Endothelial cell (in vitro differentiated cells): ENCODE measurements at regions not wholly inside any gene's neighbourhood (a gene's known extent, or its start where the extent isn't known, plus 50 kb on each side); places are given as distances from the start of the nearest gene placed in this dataset.

Experiments
- DNase-seq: peaks from one replicate; pipeline ENCODE4 v3.0.0; 2021; ENCODE audit warnings: low spot score
- H3K27ac Mint-ChIP-seq: one replicate; pipeline ENCODE4 v1.8.0; 2021; ENCODE audit warnings: mixed read lengths, inconsistent platforms; ENCODE audit not compliant: unreplicated experiment
- H3K27me3 Mint-ChIP-seq: one replicate; pipeline ENCODE4 v1.8.0; 2021; ENCODE audit warnings: mild to moderate bottlenecking, moderate library complexity, mixed read lengths, inconsistent platforms; ENCODE audit not compliant: unreplicated experiment
- H3K36me3 Mint-ChIP-seq: one replicate; pipeline ENCODE4 v1.8.0; 2021; ENCODE audit warnings: mild to moderate bottlenecking, low read depth, mixed read lengths, inconsistent platforms; ENCODE audit not compliant: unreplicated experiment
- H3K4me1 Mint-ChIP-seq: one replicate; pipeline ENCODE4 v1.8.0; 2021; ENCODE audit warnings: mild to moderate bottlenecking, mixed read lengths, inconsistent platforms; ENCODE audit not compliant: unreplicated experiment
- H3K4me3 Mint-ChIP-seq: one replicate; pipeline ENCODE4 v1.8.0; 2021; ENCODE audit warnings: mild to moderate bottlenecking, mixed read lengths, inconsistent platforms; ENCODE audit not compliant: unreplicated experiment
- H3K9me3 Mint-ChIP-seq: one replicate; pipeline ENCODE4 v1.8.0; 2021; ENCODE audit warnings: mixed read lengths, inconsistent platforms; ENCODE audit not compliant: unreplicated experiment
- TF ChIP-seq, protein P1 (sequence below): fragments of 200-600 bp; sonication (generic); IDR thresholded peaks from one replicate; pipeline ENCODE4 v1.5.0; 2021; ENCODE audit warnings: antibody characterized with exemption; ENCODE audit not compliant: unreplicated experiment

DNA sequence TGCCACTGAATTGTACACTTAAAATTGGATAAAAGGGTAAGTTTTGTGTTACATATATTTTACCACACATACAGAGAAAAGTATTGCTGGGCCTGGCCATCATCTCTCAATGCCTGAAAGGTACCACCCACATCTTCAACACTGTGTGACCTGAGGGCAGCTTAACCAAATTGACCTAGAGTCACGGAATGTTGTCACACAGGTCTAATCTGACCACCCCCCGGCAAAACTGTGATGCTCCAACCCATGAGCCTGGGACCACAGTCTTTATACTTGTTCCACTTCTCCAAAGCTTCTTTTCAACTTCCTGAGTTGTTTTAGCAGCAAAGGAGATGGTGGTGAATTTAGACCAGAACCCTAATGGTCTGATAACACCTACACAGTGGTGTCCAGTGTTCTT lies 210.3 kb upstream of the TPM1 start:
- no peak for DNase-seq
- Mint-ChIP-seq H3K4me1 (peaks cover under 1% of the 10 kb centered on the region), H3K4me3 (no peak overlapping the region), H3K36me3 (peaks cover 8% of the 10 kb centered on the region), H3K9me3 (no peaks in the 10 kb centered on the region), H3K27ac (no peak overlapping the region), H3K27me3 (peaks cover 3% of the 10 kb centered on the region)
- TF ChIP-seq, protein P1, sequence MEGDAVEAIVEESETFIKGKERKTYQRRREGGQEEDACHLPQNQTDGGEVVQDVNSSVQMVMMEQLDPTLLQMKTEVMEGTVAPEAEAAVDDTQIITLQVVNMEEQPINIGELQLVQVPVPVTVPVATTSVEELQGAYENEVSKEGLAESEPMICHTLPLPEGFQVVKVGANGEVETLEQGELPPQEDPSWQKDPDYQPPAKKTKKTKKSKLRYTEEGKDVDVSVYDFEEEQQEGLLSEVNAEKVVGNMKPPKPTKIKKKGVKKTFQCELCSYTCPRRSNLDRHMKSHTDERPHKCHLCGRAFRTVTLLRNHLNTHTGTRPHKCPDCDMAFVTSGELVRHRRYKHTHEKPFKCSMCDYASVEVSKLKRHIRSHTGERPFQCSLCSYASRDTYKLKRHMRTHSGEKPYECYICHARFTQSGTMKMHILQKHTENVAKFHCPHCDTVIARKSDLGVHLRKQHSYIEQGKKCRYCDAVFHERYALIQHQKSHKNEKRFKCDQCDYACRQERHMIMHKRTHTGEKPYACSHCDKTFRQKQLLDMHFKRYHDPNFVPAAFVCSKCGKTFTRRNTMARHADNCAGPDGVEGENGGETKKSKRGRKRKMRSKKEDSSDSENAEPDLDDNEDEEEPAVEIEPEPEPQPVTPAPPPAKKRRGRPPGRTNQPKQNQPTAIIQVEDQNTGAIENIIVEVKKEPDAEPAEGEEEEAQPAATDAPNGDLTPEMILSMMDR, result no peak

DNA sequence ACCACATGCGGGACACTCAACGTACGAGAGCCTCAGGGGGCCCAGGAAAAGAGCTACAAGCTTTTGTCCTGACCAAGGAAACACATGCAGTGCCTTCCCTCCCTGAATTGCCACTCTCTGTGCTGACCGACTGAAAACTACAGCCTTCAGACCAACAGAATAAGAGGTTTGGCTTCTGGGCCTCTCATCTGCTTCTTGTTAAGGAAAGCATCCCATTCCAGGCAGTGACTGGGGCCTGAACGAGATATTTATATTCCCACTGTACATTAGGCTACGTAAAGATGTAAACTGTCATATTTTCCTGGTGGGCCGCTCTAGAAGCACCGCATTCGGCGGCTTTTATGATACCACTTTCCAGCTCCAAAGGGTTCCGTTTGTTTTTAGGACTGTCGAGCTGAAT lies 208.9 kb upstream of the TPM1 start:
- Mint-ChIP-seq H3K4me1 (no peaks in the 10 kb centered on the region), H3K4me3 (no peak overlapping the region), H3K9me3 (no peaks in the 10 kb centered on the region), H3K27ac (no peak overlapping the region), H3K27me3 (peaks cover 3% of the 10 kb centered on the region), H3K36me3 (peaks cover 8% of the 10 kb centered on the region)
- TF ChIP-seq, protein P1, result no peak
- no peak for DNase-seq

DNA sequence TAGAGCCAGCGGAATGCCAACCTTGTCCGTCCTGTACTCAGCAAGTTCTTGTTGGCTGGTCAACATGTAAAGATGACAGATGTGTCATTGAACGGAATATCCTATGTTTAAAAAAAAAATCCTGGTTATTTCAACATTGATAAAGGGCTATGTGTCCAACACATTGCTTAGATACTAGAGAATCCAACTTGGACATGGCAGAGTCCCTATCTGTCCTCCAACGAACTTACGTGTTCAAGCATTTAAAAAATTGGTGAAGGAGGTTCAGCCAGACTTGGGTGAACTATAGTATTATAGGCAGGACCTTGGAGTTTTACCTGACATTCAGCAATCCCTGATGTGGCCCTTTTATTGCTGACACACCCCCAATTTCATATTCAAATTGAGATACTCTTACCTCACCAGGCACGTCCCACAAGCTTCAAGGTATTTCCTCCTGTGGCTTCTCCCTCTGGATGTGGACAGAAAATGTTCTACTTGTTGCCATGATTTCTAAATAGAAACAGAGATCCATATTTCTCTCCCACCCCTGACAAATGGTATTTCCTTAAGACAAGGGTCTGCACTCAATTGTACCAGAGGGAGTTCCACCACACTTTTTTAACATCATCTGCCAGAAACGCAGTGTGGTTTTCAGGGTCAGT lies 207.7 kb upstream of the TPM1 start:
- Mint-ChIP-seq H3K4me1 (no peaks in the 10 kb centered on the region), H3K27ac (peak overlapping the region; percentile 18)

DNA sequence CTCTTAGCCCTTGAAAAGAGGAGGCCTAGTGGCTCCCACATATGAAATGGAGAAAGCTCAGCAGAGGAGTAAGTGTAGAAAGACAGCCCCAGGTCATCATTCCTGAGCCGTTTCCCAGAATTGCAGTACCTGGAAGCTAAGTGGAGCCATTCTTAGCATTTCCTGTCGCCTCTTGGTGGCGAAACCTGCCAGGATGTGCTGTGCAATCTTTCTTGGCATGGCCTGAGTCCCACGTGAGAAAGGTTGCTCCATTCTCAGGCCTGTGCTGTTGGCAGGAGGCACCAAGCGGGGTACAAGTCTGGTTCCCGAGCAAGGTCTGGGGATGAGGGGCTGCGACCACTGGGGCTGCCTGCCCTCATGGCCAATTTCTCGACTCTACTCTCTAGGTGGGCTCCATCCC lies 207.2 kb upstream of the TPM1 start:
- Mint-ChIP-seq H3K27me3 (peaks cover 3% of the 10 kb centered on the region), H3K27ac (peak overlapping the region; percentile 18), H3K4me1 (no peaks in the 10 kb centered on the region), H3K4me3 (no peak overlapping the region), H3K36me3 (peaks cover 16% of the 10 kb centered on the region), H3K9me3 (no peaks in the 10 kb centered on the region)
- TF ChIP-seq, protein P1, result no peak
- no peak for DNase-seq

More for the DNA sequence above, 207.7 kb upstream of the TPM1 start:
- no peak for DNase-seq
- Mint-ChIP-seq H3K27me3 (peaks cover 3% of the 10 kb centered on the region), H3K9me3 (no peaks in the 10 kb centered on the region), H3K4me3 (no peak overlapping the region), H3K36me3 (peaks cover 10% of the 10 kb centered on the region)
- TF ChIP-seq, protein P1, result no peak

DNA sequence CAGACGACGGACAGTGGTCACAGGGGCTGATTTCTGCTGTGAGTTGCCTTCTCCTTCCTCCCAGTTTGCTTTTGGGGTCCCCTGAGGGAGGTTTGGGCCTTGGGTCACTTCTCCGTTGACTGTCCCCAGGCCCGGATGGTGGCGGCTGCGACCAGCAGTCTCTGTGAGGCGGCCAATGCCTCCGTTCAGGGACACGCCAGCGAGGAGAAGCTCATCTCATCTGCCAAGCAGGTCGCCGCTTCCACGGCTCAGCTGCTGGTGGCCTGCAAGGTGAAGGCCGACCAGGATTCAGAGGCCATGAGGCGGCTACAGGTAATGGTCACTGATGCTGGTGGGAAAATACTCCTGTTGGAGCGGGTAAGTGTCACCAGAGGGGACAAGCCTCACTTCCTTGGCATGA lies 206.8 kb upstream of the TPM1 start:
- TF ChIP-seq, protein P1, result no peak
- Mint-ChIP-seq H3K36me3 (peaks cover 19% of the 10 kb centered on the region), H3K27ac (no peak overlapping the region), H3K4me1 (no peaks in the 10 kb centered on the region), H3K9me3 (no peaks in the 10 kb centered on the region), H3K27me3 (peaks cover 3% of the 10 kb centered on the region), H3K4me3 (no peak overlapping the region)
- DNase-seq, result no peak
